ENCODE measurements at regions not wholly inside any gene's neighbourhood (a gene's known extent, or its start where the extent isn't known, plus 50 kb on each side); places are given as distances from the start of the nearest gene placed in this dataset.

- DNase-seq, result no peak
- Histone ChIP-seq H3K27ac (no peak overlapping the region), H3K9me3 (ENCODE audit: severe bottlenecking) (no peaks in the 10 kb centered on the region), H3K27me3 (ENCODE audit: insufficient read depth, low read depth, severe bottlenecking) (no peaks in the 10 kb centered on the region), H3K4me3 (ENCODE audit: low read depth, low read length) (no peak overlapping the region), H3K36me3 (no peaks in the 10 kb centered on the region)
- TF ChIP-seq CTCF (IDR thresholded peaks at IDR 0.05; ENCODE audit: low read depth, low read length), result no peak
Measured at GRCh38 chr22:27424319-27424718, 377.2 kb downstream of the MN1 start.

DNA sequence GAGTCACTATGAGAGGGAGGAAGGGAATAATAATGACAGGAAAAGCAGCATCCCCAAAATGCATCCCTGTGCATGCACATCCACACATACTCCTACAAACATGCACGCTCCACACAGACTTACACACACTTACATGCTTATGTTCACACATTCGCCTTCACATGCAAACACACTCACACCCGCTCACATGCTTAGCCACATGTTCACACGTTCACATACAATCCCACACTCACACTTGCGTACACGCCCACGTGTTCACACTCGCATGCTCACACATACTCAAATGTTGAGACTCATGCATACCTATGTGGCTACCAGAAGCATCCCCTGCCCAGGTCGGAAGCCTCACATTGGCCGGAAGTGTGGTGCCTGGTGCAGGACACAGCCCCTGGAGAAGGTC lies 372.1 kb downstream of the MN1 start:
- Histone ChIP-seq H3K4me3 (ENCODE audit: low read depth, low read length) (no peak overlapping the region), H3K9me3 (ENCODE audit: severe bottlenecking) (no peaks in the 10 kb centered on the region), H3K27me3 (ENCODE audit: insufficient read depth, low read depth, severe bottlenecking) (no peaks in the 10 kb centered on the region), H3K27ac (no peak overlapping the region), H3K36me3 (no peaks in the 10 kb centered on the region)
- no peak for DNase-seq
- TF ChIP-seq CTCF (IDR thresholded peaks at IDR 0.05; ENCODE audit: low read depth, low read length), result no peak

GRCh38 chr22:27431081-27431480 lies 370.5 kb downstream of the MN1 start:
- Histone ChIP-seq H3K9me3 (ENCODE audit: severe bottlenecking) (no peaks in the 10 kb centered on the region), H3K27me3 (ENCODE audit: insufficient read depth, low read depth, severe bottlenecking) (no peaks in the 10 kb centered on the region), H3K36me3 (no peaks in the 10 kb centered on the region), H3K27ac (no peak overlapping the region), H3K4me3 (ENCODE audit: low read depth, low read length) (no peak overlapping the region)
- DNase-seq, result no peak
- TF ChIP-seq CTCF (IDR thresholded peaks at IDR 0.05; ENCODE audit: low read depth, low read length), result no peak

- DNase-seq, result no peak
- H3K36me3 ChIP-seq, result no peaks in the 10 kb centered on the region
- no peak overlapping the region for H3K4me3 ChIP-seq (ENCODE audit: low read depth, low read length)
- no peaks in the 10 kb centered on the region for H3K9me3 ChIP-seq (ENCODE audit: severe bottlenecking)
- no peak overlapping the region for H3K27ac ChIP-seq
- TF ChIP-seq CTCF (IDR thresholded peaks at IDR 0.05; ENCODE audit: low read depth, low read length), result no peak
- no peaks in the 10 kb centered on the region for H3K27me3 ChIP-seq (ENCODE audit: insufficient read depth, low read depth, severe bottlenecking)
Measured at GRCh38 chr22:27431896-27432295, 369.7 kb downstream of the MN1 start.

DNA sequence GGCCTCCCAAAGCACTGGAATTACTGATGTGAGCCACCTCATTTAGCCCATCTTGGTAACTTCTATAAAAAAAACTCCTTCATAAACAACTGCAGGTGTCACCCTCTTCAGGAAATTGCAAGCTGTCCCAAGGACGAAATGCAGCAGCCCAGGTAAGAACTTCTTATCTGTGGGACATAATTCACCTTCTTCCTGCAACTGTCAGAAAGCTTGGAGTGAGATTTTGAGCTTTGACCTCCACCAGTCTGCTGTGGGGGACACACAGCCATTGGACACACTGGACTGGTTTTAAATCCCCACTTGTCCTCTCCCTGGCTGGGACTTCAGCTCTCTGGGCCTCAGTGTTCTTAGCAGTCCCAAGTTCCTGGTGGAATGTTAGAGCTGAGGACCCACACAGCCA lies 368.5 kb downstream of the MN1 start:
- Histone ChIP-seq H3K4me3 (ENCODE audit: low read depth, low read length) (no peak overlapping the region), H3K36me3 (no peaks in the 10 kb centered on the region), H3K27me3 (ENCODE audit: insufficient read depth, low read depth, severe bottlenecking) (no peaks in the 10 kb centered on the region), H3K9me3 (ENCODE audit: severe bottlenecking) (no peaks in the 10 kb centered on the region), H3K27ac (no peak overlapping the region)
- TF ChIP-seq CTCF (IDR thresholded peaks at IDR 0.05; ENCODE audit: low read depth, low read length), result no peak
- DNase-seq, result no peak

GRCh38 chr22:27433585-27434190 lies 367.9 kb downstream of the MN1 start:
- H3K27ac ChIP-seq, result no peak overlapping the region
- no peaks in the 10 kb centered on the region for H3K36me3 ChIP-seq
- H3K4me3 ChIP-seq (ENCODE audit: low read depth, low read length), result no peak overlapping the region
- H3K27me3 ChIP-seq (ENCODE audit: insufficient read depth, low read depth, severe bottlenecking), result no peaks in the 10 kb centered on the region
- no peak for DNase-seq
- no peaks in the 10 kb centered on the region for H3K9me3 ChIP-seq (ENCODE audit: severe bottlenecking)
- no peak for TF ChIP-seq CTCF (IDR thresholded peaks at IDR 0.05; ENCODE audit: low read depth, low read length)
